A549 (cell line): ENCODE measurements at regions not wholly inside any gene's neighbourhood (a gene's known extent, or its start where the extent isn't known, plus 50 kb on each side); places are given as distances from the start of the nearest gene placed in this dataset.

Experiments
- CTCF ChIP-seq: fragments of >200 bp; sonication (Bioruptor Twin); formaldehyde crosslinking; IDR thresholded peaks from 3 replicates; pipeline ENCODE4 v1.5.1; 2016
- JUN ChIP-seq, 2 experiments: fragments of >200 bp; sonication (Bioruptor Twin); formaldehyde crosslinking; IDR thresholded peaks; 2 replicates in 1 of 2; 3 replicates in 1 of 2; pipeline ENCODE4 v1.6.1; 2016 to 2017
- KDM1A ChIP-seq: fragments of 200-600 bp; sonication (generic); IDR thresholded peaks from 2 replicates; pipeline ENCODE4 v1.6.1; 2016; ENCODE audit warnings: low read depth, mild to moderate bottlenecking
- MAFK ChIP-seq: fragments of 450-650 bp; IDR thresholded peaks from 2 replicates; pipeline ENCODE4 v1.6.1; 2014; ENCODE audit not compliant: partially characterized antibody
- MYC ChIP-seq: IDR thresholded peaks from 2 replicates; pipeline ENCODE4 v1.6.1; 2012; ENCODE audit warnings: mild to moderate bottlenecking, inconsistent platforms, low read length, improper control_type of control experiment, borderline replicate concordance
- RAD21 ChIP-seq, 2 experiments: fragments of >200 bp in 1 of 2; sonication (Bioruptor Twin) in 1 of 2; formaldehyde crosslinking in 1 of 2; IDR thresholded peaks in 1 of 2; conservative IDR thresholded peaks in 1 of 2; 2 replicates in 1 of 2; 3 replicates in 1 of 2; pipeline ENCODE4 v1.6.1; 2012 to 2018; ENCODE audit warnings: inconsistent platforms in 1 of 2
- RNF2 ChIP-seq: fragments of 200-600 bp; sonication (generic); IDR thresholded peaks from 2 replicates; pipeline ENCODE4 v1.6.1; 2016; ENCODE audit warnings: low read depth, mild to moderate bottlenecking, antibody characterized with exemption, moderate library complexity, borderline replicate concordance
- TP53 ChIP-seq: fragments of 250-450 bp; sonication (Bioruptor Pico); IDR thresholded peaks from 2 replicates; pipeline ENCODE4 v1.5.0; 2021; ENCODE audit warnings: mild to moderate bottlenecking, moderate library complexity

GRCh38 chr6:11373208-11373607, 140.7 kb upstream of the NEDD9 start:
- no peak for TF ChIP-seq RNF2
- TF ChIP-seq TP53, result no peak
- no peak for TF ChIP-seq MYC
- no peak for TF ChIP-seq MAFK
- TF ChIP-seq CTCF, result no peak
- TF ChIP-seq KDM1A, result no peak
- no peak for TF ChIP-seq RAD21 (conservative IDR thresholded peaks at IDR 0.05 in 1 of 2, IDR thresholded peaks at IDR 0.05 in 1 of 2)
- TF ChIP-seq JUN (IDR thresholded peaks at IDR 0.05), result no peak
